HUES48 (cell line): ENCODE measurements at regions not wholly inside any gene's neighbourhood (a gene's known extent, or its start where the extent isn't known, plus 50 kb on each side); places are given as distances from the start of the nearest gene placed in this dataset.
"Not testable (repeated sequence)": the region's sequence is repeated elsewhere in the genome, so short reads cannot be mapped to it uniquely, and the experiment has no call there.

ENCODE experiments used
- H3K27ac ChIP-seq: one replicate; pipeline ENCODE4 v1.7.0; 2013; ENCODE audit warnings: low read depth, low read length, inconsistent platforms
- H3K27me3 ChIP-seq: 2 replicates; pipeline ENCODE4 v1.6.1; 2013; ENCODE audit warnings: mild to moderate bottlenecking, low read length; ENCODE audit not compliant: control insufficient read depth, insufficient read depth
- H3K36me3 ChIP-seq: 2 replicates; pipeline ENCODE4 v1.6.1; 2013; ENCODE audit warnings: low read length; ENCODE audit not compliant: control insufficient read depth, insufficient read depth
- H3K4me1 ChIP-seq: 2 replicates; pipeline ENCODE4 v1.6.1; 2013; ENCODE audit warnings: mild to moderate bottlenecking, low read length; ENCODE audit not compliant: control insufficient read depth, insufficient read depth
- H3K4me3 ChIP-seq: 2 replicates; pipeline ENCODE4 v1.5.1; 2013; ENCODE audit warnings: mild to moderate bottlenecking, low read depth, low read length
- H3K9ac ChIP-seq: 2 replicates; pipeline ENCODE4 v1.6.1; 2013; ENCODE audit warnings: mild to moderate bottlenecking, low read depth, low read length, moderate library complexity
- H3K9me3 ChIP-seq: 2 replicates; pipeline ENCODE4 v1.6.1; 2013; ENCODE audit warnings: low read length; ENCODE audit not compliant: control insufficient read depth, insufficient read depth

DNA sequence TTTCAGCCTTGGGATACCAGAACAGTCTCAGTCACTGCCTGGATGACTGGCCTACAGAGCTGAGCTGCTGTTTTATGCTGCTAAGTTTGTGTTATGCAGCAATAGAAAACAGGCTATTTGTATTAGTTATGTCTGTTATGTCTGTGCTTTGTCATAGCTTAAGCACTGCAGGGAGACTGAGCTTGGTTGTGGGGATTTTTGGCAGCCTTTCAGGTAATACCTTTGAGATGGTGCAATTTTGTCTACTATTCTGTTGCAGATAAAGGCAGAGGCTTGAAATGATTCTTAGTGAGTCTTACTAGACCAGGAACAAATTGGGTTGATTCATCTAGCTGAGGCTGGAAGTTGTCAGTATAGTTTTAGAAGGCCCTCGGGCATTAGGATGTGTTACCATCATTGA lies 201.3 kb upstream of the RBM19 start:
- Histone ChIP-seq H3K27ac (no peak overlapping the region), H3K9me3 (no peaks in the 10 kb centered on the region), H3K9ac (no peak overlapping the region), H3K4me3 (no peak overlapping the region), H3K27me3 (peaks cover 25% of the 10 kb centered on the region; the same call in 1 of the 2 replicates), H3K36me3 (no peaks in the 10 kb centered on the region), H3K4me1 (0 out of 2 replicates have a peak, but pooled peaks cover 3% of the 10 kb centered on the region)

DNA sequence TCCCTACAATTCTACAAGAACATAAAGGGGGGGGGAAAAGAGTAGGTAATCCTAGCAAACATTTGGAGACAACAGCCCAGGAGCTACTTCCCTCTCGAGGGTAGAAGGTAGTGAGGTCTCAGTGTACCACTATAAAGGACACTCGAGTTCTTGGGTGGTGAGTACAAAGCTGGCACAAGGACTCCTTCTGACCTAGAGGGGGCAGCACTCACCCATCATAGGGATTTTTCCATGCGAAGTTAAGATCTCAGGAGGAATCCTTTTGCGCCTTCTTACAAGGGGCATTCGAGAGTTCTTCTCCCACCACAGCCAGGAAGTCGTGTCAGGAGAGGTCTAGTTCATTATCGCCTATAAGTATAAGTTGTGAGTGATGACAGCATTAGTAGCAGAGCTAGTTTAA lies 200.2 kb upstream of the RBM19 start:
- H3K4me3 ChIP-seq, result no peak overlapping the region
- no peaks in the 10 kb centered on the region for H3K9me3 ChIP-seq
- no peak overlapping the region for H3K27ac ChIP-seq
- H3K27me3 ChIP-seq, result peaks cover 25% of the 10 kb centered on the region; the same call in 1 of the 2 replicates
- 0 out of 2 replicates have a peak, but pooled peaks cover 3% of the 10 kb centered on the region for H3K4me1 ChIP-seq
- no peak overlapping the region for H3K9ac ChIP-seq
- no peaks in the 10 kb centered on the region for H3K36me3 ChIP-seq

DNA sequence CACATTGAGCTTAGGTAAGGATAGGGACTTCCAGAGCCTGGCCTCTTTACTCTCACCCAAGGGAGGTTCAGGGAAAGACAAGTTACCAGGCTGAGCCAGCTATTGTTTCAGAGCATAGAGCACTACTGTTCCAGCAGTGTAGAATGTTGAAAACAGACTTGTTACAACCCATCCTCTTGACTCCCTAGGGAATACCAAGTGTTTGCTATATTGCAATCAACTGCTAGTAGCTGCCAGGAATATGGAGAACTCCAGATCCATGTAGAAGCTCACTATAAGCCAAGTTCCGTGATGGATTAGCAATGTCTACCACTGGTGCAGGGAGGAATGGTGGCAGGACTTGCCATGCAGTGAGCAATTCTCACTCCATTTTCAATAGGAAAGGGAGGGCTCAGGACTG lies 199.8 kb upstream of the RBM19 start:
- H3K36me3 ChIP-seq, result no peaks in the 10 kb centered on the region
- no peak overlapping the region for H3K27ac ChIP-seq
- no peak overlapping the region for H3K9ac ChIP-seq
- no peak overlapping the region for H3K4me3 ChIP-seq
- H3K9me3 ChIP-seq, result no peaks in the 10 kb centered on the region
- 0 out of 2 replicates have a peak, but pooled peaks cover 2% of the 10 kb centered on the region for H3K4me1 ChIP-seq
- H3K27me3 ChIP-seq, result peaks cover 25% of the 10 kb centered on the region; the same call in 1 of the 2 replicates

DNA sequence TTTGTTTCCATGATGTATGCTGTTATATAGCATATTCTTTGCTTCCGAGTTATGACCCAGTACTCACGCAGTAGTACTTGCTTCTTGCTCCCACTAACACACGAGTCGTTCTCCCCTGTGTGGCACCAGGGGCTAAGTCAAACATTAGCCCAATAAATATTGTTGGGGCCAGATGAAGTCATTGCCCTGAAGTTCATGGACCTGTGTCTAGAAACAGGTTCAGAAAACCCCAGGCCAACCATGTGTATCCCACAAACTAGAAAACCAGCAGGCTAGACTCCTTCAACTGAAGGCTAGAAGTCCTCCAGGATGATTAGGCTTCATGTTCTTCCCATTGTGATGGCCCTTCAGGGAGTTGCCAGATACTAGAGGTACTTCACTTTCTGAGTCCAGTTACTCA lies 198.2 kb upstream of the RBM19 start:
- H3K27me3 ChIP-seq, result peaks cover 25% of the 10 kb centered on the region; the same call in 1 of the 2 replicates

DNA sequence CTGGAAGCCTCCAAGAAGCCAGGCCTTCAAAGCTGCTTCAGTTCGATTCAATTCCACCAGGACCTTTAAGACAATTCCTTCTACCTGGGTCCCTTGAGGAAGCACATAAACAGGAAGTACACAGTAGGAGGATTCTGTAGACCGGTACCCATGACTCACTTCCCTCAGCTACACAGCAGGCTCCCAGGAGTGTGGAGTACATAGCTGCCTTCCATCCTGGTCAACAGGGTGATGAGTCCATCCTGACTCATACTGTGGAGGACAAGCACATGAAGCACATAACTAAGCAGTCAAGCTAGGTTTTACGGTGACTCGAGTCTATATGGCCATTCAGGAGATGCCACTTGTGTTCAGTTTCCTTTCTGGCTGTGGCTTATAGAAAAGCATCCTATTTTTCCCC lies 197.6 kb upstream of the RBM19 start:
- Histone ChIP-seq H3K4me3 (no peak overlapping the region), H3K9me3 (no peaks in the 10 kb centered on the region), H3K9ac (no peak overlapping the region), H3K27me3 (peaks cover 25% of the 10 kb centered on the region; the same call in 1 of the 2 replicates), H3K36me3 (no peaks in the 10 kb centered on the region), H3K4me1 (no peaks in the 10 kb centered on the region), H3K27ac (no peak overlapping the region)

More for the DNA sequence above, 198.2 kb upstream of the RBM19 start:
- Histone ChIP-seq H3K9ac (no peak overlapping the region), H3K36me3 (no peaks in the 10 kb centered on the region), H3K9me3 (no peaks in the 10 kb centered on the region), H3K4me1 (no peaks in the 10 kb centered on the region), H3K4me3 (no peak overlapping the region), H3K27ac (no peak overlapping the region)

DNA sequence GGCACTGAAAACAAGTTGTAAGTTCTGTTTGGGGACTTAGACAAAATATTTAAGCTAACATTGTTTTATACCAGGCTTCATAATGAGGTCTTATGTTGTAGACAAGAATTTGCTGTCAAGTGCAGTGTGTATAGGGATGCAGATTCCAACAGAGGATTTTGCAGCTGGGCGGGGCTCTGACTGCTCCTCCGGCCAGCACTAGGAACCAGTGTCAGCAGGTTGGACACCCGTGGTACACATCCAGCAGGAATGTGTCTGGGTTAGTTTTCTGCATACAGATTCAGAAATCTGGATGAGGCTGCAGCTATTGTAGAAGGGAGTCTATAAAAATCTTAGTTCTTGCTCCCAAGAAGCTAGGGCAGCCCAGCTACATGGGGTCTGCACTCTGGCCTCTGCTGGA lies 194.3 kb upstream of the RBM19 start:
- peaks cover 7% of the 10 kb centered on the region for H3K27me3 ChIP-seq
- H3K9ac ChIP-seq, result no peak overlapping the region
- no peaks in the 10 kb centered on the region for H3K9me3 ChIP-seq

DNA sequence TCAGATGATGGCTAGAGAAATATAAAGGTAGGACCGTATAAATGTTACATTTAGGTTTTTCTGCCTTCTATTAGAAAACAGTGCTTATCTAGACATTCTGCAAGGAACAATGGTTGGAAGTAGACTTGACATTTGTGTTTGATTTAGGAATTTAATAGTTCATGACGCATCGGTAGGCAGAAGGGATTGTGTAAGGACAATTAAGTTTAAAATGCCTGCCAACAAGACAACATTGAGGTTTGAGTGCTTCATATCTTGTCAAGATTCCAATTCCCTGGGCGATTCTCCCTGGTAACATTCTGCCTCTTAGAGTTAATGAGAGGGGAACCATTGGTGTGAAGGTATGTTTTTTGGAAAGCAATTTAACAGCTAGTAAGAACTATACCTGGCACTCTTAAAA lies 186.8 kb upstream of the RBM19 start:
- Histone ChIP-seq H3K9ac (no peak overlapping the region), H3K9me3 (no peaks in the 10 kb centered on the region), H3K36me3 (no peaks in the 10 kb centered on the region), H3K4me1 (no peaks in the 10 kb centered on the region), H3K27ac (no peak overlapping the region), H3K4me3 (no peak overlapping the region), H3K27me3 (no peaks in the 10 kb centered on the region; the same call in none of the 2 replicates)

More for the DNA sequence above, 194.3 kb upstream of the RBM19 start:
- Histone ChIP-seq H3K27ac (no peak overlapping the region), H3K4me3 (no peak overlapping the region), H3K36me3 (no peaks in the 10 kb centered on the region), H3K4me1 (no peaks in the 10 kb centered on the region)

DNA sequence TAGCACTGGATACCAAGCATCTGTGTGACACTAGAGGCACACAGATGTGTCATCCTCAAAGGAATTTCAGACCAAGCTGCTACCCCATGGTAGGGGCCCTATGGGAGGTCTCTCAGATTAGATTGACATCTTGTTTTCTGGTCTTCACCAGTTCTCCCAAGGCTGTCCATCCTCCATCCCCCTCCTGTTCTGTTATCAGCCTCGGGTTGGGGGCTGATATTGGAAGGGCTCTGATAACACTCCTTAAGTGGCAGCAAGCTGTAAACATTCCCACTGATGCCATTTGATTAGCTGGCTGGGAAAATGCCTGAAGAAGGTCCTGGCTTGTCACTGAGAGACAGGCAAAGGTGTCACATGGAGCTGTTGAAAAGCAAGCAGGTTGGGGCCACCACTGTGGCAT lies 185.9 kb upstream of the RBM19 start:
- H3K27me3 ChIP-seq, result no peaks in the 10 kb centered on the region; the same call in none of the 2 replicates
- H3K9me3 ChIP-seq, result no peaks in the 10 kb centered on the region
- H3K27ac ChIP-seq, result no peak overlapping the region
- no peaks in the 10 kb centered on the region for H3K36me3 ChIP-seq
- H3K4me1 ChIP-seq, result no peaks in the 10 kb centered on the region
- H3K4me3 ChIP-seq, result no peak overlapping the region
- H3K9ac ChIP-seq, result no peak overlapping the region

DNA sequence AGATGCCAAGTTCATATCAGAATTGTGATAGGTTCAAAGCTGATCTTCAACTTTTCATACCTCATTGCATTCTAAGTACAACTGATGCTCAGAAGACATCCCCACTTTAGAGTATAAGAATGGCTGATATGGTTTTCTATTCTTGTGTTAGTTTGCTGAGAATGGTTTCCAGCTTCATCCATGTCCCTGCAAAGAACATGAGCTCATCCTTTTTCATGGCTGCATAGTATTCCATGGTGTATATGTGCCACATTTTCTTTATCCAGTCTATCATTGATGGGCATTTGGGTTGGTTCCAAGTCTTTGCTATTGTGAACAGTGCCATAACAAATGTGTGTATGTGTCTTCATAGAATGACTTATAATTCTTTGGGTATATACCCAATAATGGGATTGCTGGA lies 184.5 kb upstream of the RBM19 start:
- H3K9ac ChIP-seq, H3K4me1 ChIP-seq, H3K36me3 ChIP-seq, H3K9me3 ChIP-seq, H3K27me3 ChIP-seq, H3K27ac ChIP-seq, H3K4me3 ChIP-seq: not testable (repeated sequence)

DNA sequence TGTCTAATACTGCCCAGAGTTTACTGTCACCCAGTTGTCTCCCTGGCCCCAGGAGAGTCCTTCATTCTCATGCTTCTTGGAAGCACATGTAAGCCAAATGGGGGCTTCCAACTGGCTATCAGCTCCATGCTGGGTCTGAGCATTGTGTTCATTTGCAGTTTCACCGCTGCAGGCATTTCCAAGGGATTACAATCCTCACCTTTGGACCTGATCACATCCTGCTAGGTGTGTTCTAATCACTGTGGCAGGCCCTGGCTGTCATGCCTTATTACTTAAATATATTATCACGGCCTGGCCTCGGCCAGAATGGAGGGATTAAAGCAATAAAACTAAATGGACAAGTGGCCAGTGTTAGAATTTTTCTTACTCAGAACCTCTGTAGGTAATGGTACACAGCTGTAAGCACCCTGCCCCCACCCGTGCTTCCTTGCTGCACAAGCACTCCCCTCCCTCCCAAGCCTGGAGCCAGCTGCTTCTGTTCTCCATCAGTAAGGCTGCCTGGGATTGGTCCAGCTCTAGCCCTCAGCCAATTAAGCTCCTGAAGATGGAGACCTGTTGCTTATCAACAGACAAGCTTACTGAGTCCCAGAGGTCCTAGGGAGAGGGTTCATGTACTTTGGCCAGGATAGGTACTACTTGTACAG lies 175.9 kb upstream of the RBM19 start:
- H3K27me3 ChIP-seq, result 0 out of 2 replicates have a peak, but pooled peaks cover under 1% of the 10 kb centered on the region
- no peak overlapping the region for H3K9ac ChIP-seq
- H3K4me1 ChIP-seq, result no peaks in the 10 kb centered on the region; the same call in 1 of the 2 replicates
- H3K4me3 ChIP-seq, result no peak overlapping the region
- H3K27ac ChIP-seq, result no peak overlapping the region
- H3K9me3 ChIP-seq, result no peaks in the 10 kb centered on the region
- H3K36me3 ChIP-seq, result no peaks in the 10 kb centered on the region

DNA sequence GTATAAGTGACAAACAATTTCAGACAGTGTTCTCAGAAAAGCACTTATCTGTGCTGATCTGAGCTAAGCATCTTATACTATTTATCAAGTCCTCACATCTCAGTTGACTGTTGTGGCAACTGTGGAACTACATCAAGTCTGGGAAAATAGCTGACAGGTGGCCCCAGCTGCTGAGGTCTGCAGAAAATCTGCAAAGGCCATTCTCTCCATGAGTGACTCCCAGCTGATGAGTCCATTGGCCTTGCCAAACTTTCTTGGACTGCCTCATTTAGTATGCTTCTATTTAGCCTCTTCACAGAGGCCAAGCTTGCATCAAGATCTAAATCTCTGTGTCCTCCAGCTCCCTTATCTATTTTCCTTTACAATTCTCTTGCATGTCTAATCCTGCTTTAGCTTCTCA lies 174.5 kb upstream of the RBM19 start:
- Histone ChIP-seq H3K4me3 (no peak overlapping the region), H3K27ac (no peak overlapping the region), H3K27me3 (peaks cover 9% of the 10 kb centered on the region), H3K9ac (no peak overlapping the region), H3K4me1 (no peaks in the 10 kb centered on the region; the same call in 1 of the 2 replicates), H3K36me3 (no peaks in the 10 kb centered on the region), H3K9me3 (no peaks in the 10 kb centered on the region)
